ENCODE measurements at regions not wholly inside any gene's neighbourhood (a gene's known extent, or its start where the extent isn't known, plus 50 kb on each side); places are given as distances from the start of the nearest gene placed in this dataset.

DNA sequence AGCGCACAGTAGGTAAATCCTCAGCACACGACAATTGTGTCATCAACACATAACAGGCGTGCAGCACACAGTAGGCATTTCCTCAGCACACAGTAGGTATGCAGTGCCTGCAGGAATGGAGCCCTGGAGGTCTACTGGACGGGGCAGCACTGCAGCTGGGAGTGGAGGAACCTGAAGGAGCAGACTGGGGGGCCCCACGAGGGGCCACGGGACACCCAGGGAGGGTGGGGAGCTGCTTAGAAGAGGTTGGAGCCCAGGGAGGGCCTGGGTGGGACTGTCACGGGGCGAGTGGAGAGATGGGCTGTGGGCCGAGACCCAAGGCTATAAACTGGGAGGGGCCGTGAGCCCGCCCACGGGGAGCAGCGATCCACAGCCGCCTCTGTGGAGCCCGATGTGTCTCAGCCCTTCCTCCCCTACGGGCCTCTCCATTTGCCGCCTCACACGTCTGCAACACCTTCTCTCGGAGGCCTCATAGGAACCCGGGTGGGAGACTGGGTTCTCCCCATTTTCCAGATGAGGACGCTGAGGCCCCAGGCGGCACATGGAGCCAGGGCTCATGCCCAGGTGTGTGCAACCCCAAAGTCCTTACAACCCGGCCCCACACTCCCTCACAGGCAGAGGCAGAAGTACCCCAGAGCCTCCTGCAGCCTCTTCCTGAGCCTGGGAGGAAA is 101.5 kb downstream of the MICALL2 start:
- DNase-seq (ENCODE audit: low spot score): no peak
- Histone ChIP-seq H3K27ac (no peak overlapping the region), H3K4me3 (no peak overlapping the region)
- TF ChIP-seq, protein P1, sequence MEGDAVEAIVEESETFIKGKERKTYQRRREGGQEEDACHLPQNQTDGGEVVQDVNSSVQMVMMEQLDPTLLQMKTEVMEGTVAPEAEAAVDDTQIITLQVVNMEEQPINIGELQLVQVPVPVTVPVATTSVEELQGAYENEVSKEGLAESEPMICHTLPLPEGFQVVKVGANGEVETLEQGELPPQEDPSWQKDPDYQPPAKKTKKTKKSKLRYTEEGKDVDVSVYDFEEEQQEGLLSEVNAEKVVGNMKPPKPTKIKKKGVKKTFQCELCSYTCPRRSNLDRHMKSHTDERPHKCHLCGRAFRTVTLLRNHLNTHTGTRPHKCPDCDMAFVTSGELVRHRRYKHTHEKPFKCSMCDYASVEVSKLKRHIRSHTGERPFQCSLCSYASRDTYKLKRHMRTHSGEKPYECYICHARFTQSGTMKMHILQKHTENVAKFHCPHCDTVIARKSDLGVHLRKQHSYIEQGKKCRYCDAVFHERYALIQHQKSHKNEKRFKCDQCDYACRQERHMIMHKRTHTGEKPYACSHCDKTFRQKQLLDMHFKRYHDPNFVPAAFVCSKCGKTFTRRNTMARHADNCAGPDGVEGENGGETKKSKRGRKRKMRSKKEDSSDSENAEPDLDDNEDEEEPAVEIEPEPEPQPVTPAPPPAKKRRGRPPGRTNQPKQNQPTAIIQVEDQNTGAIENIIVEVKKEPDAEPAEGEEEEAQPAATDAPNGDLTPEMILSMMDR (IDR thresholded peaks at IDR 0.05): no peak

DNA sequence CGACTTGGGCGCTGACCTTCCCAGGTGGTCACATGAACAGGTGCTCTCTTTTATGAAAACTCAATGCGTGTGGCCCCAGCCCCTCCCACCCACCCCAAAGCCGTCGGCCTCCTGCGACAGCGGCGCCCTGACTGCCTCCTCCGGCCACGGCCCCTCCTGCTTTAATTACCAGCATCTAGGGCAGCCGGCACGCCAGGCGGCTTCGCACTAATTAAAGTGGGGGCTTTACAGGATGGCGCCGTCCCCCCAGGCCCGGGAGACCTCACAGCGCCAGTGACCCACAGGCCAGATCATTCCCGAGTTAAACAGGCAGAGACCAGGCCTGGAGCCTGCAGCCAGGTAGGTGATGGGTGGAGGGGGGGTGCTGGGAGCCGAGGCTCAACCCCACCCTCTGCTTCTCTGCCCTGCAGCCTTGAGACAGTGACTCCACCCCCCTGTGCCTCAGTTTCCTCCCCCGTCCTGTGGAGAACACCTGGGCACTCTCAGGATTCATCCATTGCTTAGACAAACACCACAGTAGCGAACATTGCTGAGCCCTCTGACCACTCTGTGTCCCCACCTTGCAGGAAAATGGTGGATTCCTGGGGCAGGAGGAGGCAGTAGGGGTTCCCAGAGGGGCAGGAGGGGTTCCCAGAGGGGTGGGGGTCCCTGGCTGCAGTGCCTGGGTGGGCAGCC is 100.8 kb downstream of the MICALL2 start:
- TF ChIP-seq, protein P1 (IDR thresholded peaks at IDR 0.05): no peak
- DNase-seq (ENCODE audit: low spot score): no peak
- H3K27ac ChIP-seq: no peak overlapping the region
- H3K4me3 ChIP-seq: no peak overlapping the region

DNA sequence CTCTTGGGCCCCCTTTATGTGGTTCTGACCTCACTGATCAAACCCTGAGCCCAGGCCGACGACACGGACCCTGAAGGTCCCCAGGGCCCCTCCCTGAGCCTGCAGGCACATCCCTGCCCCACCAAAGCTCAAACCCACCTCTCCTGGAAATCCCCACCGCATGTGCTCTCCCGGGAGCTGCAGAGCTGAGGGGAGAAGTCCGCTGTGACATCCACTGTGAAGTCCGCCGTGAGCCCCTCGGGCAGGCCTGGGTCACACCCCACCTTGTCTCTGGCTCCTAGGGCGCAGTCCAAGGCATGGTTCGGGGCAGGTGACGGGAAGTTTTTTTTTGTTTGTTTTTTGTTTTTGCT is 100.2 kb downstream of the MICALL2 start:
- Histone ChIP-seq H3K4me3 (no peak overlapping the region), H3K27ac (no peak overlapping the region)
- DNase-seq (ENCODE audit: low spot score): no peak
- TF ChIP-seq, protein P1 (IDR thresholded peaks at IDR 0.05): no peak

DNA sequence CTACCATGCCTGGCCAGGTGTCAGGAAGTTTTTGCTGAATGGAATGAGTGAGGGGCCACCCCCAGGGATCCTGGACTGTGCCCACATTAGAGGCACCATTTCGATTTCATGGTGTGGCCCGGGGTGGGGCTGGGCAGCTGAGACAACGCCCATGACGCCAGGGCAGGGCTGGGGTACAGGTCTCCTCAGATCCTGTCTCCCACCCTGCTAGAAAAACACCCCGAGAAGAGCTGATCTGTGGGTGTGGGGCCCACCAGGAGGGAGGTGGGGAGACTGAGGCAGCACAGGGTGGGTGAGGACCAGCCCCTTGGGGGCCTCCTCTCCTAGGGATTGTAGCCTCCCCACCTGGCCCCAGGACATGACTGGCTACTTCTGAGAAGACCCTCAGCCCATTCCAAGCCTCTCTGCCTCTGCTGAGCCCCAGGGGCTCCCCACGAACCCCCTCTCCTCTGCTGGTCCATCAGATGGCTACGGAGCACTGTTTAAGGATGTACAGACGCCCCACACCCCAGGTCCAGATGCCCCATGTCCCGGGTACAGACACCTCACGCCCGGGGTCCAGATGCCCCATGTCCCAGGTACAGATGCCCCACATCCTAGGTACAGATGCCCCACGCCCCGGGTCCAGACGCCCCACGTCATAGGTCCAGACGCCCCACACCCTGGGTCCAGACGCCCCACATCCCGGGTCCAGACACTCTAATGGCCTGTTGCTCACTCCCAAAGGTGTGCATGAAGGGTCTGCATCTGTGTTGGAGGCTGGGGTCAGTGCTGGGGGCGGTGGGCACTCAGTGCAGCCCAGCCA is 99.4 kb downstream of the MICALL2 start:
- no peak overlapping the region for H3K27ac ChIP-seq
- no peak overlapping the region for H3K4me3 ChIP-seq
- no peak for DNase-seq (ENCODE audit: low spot score)
- TF ChIP-seq, protein P1 (IDR thresholded peaks at IDR 0.05): no peak

DNA sequence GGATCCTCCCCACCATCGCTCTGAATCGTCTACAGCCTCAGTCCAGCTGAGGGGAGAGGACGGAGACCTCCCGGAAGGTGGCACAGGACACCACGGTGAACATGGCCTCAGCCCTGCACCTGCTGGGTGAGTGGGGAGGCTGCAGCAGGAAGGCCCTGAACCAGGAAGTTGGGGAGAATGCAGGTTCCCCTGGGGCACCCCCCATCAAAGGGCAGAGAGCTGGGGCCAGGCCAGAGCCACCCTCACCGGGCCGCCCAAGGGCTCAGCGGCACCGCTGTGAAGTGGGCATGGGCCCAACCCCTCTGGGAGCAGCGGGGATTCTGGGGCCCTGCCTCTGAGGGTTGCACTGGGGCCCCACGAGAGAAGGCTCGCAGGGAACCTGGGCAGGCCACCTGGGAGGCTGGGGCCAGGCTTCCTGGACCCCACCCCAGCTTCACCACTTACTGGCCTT is 98.7 kb downstream of the MICALL2 start:
- no peak overlapping the region for H3K4me3 ChIP-seq
- H3K27ac ChIP-seq: no peak overlapping the region
- TF ChIP-seq, protein P1 (IDR thresholded peaks at IDR 0.05): no peak
- DNase-seq (ENCODE audit: low spot score): no peak

DNA sequence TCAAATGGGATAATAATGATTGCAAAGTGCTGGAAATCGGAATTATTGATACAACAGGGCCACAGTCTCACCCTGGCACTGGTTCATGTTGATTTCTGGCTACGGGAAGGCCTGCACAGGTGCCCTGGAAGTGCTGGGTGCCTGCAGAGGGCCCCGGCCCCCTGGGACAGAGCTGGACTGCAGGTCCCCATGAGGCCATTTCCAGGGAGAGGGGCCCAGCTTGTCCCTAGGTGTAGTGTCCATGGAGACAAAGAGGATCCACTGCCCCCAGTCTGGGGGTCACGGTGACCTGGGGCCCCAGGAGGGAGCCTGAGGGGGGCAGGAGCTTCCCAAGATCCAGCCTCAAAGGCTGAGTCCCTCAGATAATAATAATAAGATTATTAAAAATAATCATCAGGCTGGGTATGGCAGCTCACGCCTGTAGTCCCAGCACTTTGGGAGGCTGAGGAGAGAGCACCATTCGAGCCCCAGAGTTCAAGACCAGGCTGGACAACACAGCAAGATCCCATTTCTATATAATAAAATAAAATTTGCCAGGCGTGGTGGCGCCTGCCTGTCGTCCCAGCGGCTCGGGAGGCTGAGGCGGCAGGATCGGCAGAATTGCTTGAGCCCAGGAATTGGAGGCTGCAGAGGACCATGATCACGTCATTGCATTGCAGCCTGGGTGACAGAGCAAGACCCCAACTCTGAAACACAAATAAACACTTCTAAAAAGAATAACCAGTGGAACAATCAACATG is 98.1 kb downstream of the MICALL2 start:
- DNase-seq (ENCODE audit: low spot score): no peak
- Histone ChIP-seq H3K4me3 (no peak overlapping the region), H3K27ac (no peak overlapping the region)
- TF ChIP-seq, protein P1 (IDR thresholded peaks at IDR 0.05): no peak
